ENCODE measurements at regions not wholly inside any gene's neighbourhood (a gene's known extent, or its start where the extent isn't known, plus 50 kb on each side); places are given as distances from the start of the nearest gene placed in this dataset.

DNA sequence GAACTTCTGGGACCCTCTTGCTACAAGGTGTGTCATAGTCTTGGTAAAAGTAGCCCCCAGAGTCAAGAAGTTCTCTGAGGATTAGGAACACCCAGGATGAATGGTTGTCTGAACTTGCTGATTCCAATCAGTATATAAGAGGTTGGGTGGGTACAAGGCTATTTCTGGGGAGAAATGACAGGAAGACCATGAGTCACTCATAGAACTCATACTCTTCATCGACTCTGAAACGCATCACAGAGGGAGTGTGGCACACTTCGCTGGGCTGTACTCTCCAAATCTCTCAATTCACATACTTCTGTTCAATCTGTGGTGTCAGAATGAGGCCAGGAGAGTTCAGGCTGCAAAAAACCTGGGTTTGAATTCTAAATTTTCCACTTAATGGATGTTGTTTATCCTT is 193.2 kb upstream of the LEF1 start:
- DNase-seq (ENCODE audit: extremely low spot score): peak; percentile 53
- WGBS: 97% methylated on average over 3 of the region's 3 CpGs
- no peaks in the 10 kb centered on the region for H3K27me3 ChIP-seq
- no peak overlapping the region for H3K4me3 ChIP-seq
- no peaks in the 10 kb centered on the region for H3K9me3 ChIP-seq
- H3K27ac ChIP-seq (replicated peaks in 1 of 4): no peak overlapping the region
- intact Hi-C loops (cut with DNase I): no loop called here
- TF ChIP-seq CTCF (IDR thresholded peaks at IDR 0.05): no peak
- TF ChIP-seq EP300 (IDR thresholded peaks at IDR 0.05): no peak
- no peak for TF ChIP-seq POLR2A (IDR thresholded peaks at IDR 0.05; ENCODE audit: low read depth)
- TF ChIP-seq POLR2AphosphoS5 (IDR thresholded peaks at IDR 0.05): no peak
- no peaks in the 10 kb centered on the region for H3K36me3 ChIP-seq
- H3K4me1 ChIP-seq: peaks cover 10 to 13% (median 13%) of the 10 kb centered on the region in 4 donors

GRCh38 chr4:108361446-108361820 is 192.7 kb upstream of the LEF1 start:
- Histone ChIP-seq H3K4me1 (peaks cover 10 to 13% (median 13%) of the 10 kb centered on the region in 4 donors), H3K27ac (replicated peaks in 1 of 4) (no peak overlapping the region), H3K4me3 (no peak overlapping the region), H3K9me3 (no peaks in the 10 kb centered on the region), H3K27me3 (no peaks in the 10 kb centered on the region), H3K36me3 (no peaks in the 10 kb centered on the region)
- 48% methylated on average over 2 of the region's 2 CpGs for WGBS
- intact Hi-C loops (cut with DNase I): no loop called here
- no peak for DNase-seq (ENCODE audit: extremely low spot score)
- no peak for TF ChIP-seq POLR2AphosphoS5 (IDR thresholded peaks at IDR 0.05)
- no peak for TF ChIP-seq CTCF (IDR thresholded peaks at IDR 0.05)
- no peak for TF ChIP-seq EP300 (IDR thresholded peaks at IDR 0.05)
- no peak for TF ChIP-seq POLR2A (IDR thresholded peaks at IDR 0.05; ENCODE audit: low read depth)

DNA sequence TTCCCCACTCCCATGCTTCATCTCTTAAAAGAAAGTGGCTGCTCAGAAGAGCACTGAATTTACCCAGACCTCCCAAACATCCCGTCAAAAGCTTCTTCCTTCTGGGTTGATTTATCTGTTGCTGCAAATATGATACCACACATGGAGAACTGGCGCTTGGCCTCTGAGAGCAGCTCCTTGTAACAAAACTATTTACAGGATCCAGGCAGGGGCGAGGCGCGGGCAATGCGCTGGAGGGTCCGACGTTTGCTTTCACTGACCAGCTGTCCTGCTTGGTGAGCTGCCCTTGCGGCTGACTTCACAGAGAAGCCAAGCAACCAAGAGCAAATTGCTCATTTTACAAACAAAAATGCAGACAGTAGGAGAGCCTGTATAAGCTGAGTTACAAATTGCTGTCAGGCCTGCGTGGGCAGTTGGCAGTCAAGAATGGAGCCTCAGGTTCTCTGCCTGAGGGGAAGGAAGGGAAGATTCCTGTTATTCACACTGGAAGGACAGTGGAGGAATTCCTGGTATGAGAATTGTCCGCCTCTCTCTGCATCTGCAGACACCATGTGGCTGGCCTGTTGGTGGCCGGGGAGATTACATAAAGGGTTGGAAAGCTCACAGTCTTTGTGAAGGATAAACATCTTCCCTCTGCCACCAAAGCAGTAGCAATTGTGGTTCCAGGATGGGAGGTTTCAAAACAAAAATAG is 192.2 kb upstream of the LEF1 start:
- Histone ChIP-seq H3K4me1 (peaks cover 12 to 14% (median 13%) of the 10 kb centered on the region in 4 donors), H3K9me3 (no peaks in the 10 kb centered on the region), H3K27ac (replicated peaks in 1 of 4) (no peak overlapping the region), H3K4me3 (no peak overlapping the region), H3K27me3 (no peaks in the 10 kb centered on the region), H3K36me3 (no peaks in the 10 kb centered on the region)
- TF ChIP-seq CTCF (IDR thresholded peaks at IDR 0.05) (no peak), POLR2A (IDR thresholded peaks at IDR 0.05; ENCODE audit: low read depth) (no peak), EP300 (IDR thresholded peaks at IDR 0.05) (no peak), POLR2AphosphoS5 (IDR thresholded peaks at IDR 0.05) (no peak)
- DNase-seq (ENCODE audit: extremely low spot score): peak; percentile 80
- WGBS: 21% methylated on average over 12 of the region's 12 CpGs
- intact Hi-C loops (cut with DNase I): no loop called here

- no peak overlapping the region for H3K4me3 ChIP-seq
- TF ChIP-seq POLR2A (IDR thresholded peaks at IDR 0.05; ENCODE audit: low read depth): no peak
- TF ChIP-seq CTCF (IDR thresholded peaks at IDR 0.05): no peak
- TF ChIP-seq POLR2AphosphoS5 (IDR thresholded peaks at IDR 0.05): no peak
- TF ChIP-seq EP300 (IDR thresholded peaks at IDR 0.05): no peak
- 78% methylated on average over 10 of the region's 10 CpGs for WGBS
- intact Hi-C loops (cut with DNase I): no loop called here
- peak; percentile 70 for DNase-seq (ENCODE audit: extremely low spot score)
- H3K9me3 ChIP-seq: no peaks in the 10 kb centered on the region
- H3K36me3 ChIP-seq: no peaks in the 10 kb centered on the region
- H3K27me3 ChIP-seq: no peaks in the 10 kb centered on the region
- H3K27ac ChIP-seq (replicated peaks in 1 of 4): no peak overlapping the region
- peaks cover 12 to 19% (median 14%) of the 10 kb centered on the region in 4 donors for H3K4me1 ChIP-seq
Observed at GRCh38 chr4:108359986-108360681, 191.4 kb upstream of the LEF1 start.

All from esophagus muscularis mucosa (tissue), 4 donors.